Gastrocnemius medialis (tissue), 4 donors: ENCODE measurements at regions not wholly inside any gene's neighbourhood (a gene's known extent, or its start where the extent isn't known, plus 50 kb on each side); places are given as distances from the start of the nearest gene placed in this dataset.

Source experiments
- POLR2A ChIP-seq, 2 donors: fragments of 450-650 bp; IDR thresholded peaks; one replicate each; pipeline ENCODE4 v1.6.1; 2017; ENCODE audit warnings: antibody characterized with exemption in 2 of 2, mild to moderate bottlenecking in 2 of 2, moderate library complexity in 2 of 2
- TF ChIP-seq, protein P1 (sequence below), 5 experiments: fragments of 450-650 bp in 3 of 5; fragments of 200-600 bp in 2 of 5; sonication (generic) in 2 of 5; IDR thresholded peaks in 4 of 5; conservative IDR thresholded peaks in 1 of 5; 1 replicate in 4 of 5; 2 replicates in 1 of 5; pipeline ENCODE4 v1.5.1; 2016 to 2019; ENCODE audit warnings: antibody characterized with exemption in 5 of 5, mild to moderate bottlenecking in 3 of 5, moderate library complexity in 3 of 5

DNA sequence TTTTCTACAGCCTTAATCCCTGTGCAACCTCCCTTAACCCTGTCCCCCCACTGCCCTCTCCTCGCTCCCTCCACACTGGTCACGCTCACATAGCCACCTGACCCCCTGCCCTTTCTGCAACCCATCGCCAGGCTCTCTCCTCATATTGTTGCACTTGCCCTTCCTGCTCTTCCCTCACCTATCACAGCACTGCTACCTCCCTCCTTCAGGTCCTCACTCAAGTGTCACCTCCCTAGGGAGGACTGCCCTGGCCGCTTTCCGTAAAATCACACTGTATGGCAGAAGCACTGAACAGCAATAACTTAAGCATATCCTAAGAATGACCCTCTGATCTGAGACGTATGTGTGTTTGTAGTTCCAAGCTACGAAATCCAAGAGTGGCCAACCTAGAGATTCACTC is 406.0 kb downstream of the SIPA1L2 start:
- TF ChIP-seq, protein P1, sequence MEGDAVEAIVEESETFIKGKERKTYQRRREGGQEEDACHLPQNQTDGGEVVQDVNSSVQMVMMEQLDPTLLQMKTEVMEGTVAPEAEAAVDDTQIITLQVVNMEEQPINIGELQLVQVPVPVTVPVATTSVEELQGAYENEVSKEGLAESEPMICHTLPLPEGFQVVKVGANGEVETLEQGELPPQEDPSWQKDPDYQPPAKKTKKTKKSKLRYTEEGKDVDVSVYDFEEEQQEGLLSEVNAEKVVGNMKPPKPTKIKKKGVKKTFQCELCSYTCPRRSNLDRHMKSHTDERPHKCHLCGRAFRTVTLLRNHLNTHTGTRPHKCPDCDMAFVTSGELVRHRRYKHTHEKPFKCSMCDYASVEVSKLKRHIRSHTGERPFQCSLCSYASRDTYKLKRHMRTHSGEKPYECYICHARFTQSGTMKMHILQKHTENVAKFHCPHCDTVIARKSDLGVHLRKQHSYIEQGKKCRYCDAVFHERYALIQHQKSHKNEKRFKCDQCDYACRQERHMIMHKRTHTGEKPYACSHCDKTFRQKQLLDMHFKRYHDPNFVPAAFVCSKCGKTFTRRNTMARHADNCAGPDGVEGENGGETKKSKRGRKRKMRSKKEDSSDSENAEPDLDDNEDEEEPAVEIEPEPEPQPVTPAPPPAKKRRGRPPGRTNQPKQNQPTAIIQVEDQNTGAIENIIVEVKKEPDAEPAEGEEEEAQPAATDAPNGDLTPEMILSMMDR (IDR thresholded peaks at IDR 0.05 in 4 of 5, conservative IDR thresholded peaks at IDR 0.05 in 1 of 5) = no peak
- TF ChIP-seq POLR2A (IDR thresholded peaks at IDR 0.05) = no peak
